ENCODE measurements at regions not wholly inside any gene's neighbourhood (a gene's known extent, or its start where the extent isn't known, plus 50 kb on each side); places are given as distances from the start of the nearest gene placed in this dataset.

GRCh38 chr6:63440594-63440993 lies 120.8 kb upstream of the LGSN start:
- TF ChIP-seq ZFX (IDR thresholded peaks at IDR 0.05) (no peak), CTCF (conservative IDR thresholded peaks at IDR 0.05) (no peak)
- H3K27ac ChIP-seq, result no peak overlapping the region

GRCh38 chr6:63441266-63441956 lies 121.6 kb upstream of the LGSN start:
- no peak overlapping the region for H3K27ac ChIP-seq
- TF ChIP-seq CTCF (conservative IDR thresholded peaks at IDR 0.05), result no peak
- TF ChIP-seq ZFX (IDR thresholded peaks at IDR 0.05), result no peak

DNA sequence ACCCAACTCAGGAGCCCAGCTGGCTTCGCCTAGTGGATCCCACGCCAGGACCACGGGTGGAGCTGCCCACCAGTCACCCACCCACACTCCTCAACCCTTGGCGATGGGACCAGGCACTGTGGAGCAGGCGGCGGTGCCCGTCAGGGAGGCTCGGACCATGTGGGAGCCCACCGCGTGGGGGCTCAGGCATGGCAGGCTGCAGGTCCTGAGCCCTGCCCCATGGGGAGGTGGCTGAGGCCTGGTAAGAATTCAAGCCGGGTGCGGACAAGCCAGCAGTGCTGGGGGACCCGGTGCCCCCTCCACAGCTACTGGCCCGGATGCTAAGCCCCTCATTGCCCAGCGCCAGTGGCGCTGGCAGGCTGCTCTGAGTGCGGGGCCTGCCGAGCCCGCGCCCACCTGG lies 123.1 kb upstream of the LGSN start:
- no peak overlapping the region for H3K27ac ChIP-seq
- TF ChIP-seq CTCF (conservative IDR thresholded peaks at IDR 0.05) (no peak), ZFX (IDR thresholded peaks at IDR 0.05) (no peak)

DNA sequence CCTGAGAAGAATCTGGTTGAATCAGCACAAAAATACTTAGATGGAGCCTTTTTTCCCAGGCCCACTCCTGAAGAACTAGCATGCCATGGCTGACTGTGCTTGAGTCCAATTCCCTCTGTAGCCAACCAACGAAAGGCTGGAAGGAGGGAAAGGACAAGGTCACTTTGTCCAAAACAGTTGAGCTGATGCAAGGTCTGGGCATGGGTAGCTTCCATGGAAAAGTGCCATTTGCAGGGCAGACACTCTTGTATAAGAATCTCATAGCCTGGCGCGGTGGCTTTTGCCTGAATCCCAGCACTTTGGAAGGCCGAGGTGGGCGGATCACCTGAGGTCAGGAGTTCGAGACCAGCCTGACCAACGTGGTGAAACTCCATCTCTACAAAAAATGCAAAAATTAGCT lies 125.0 kb upstream of the LGSN start:
- H3K27ac ChIP-seq, result no peak overlapping the region
- no peak for TF ChIP-seq ZFX (IDR thresholded peaks at IDR 0.05)
- no peak for TF ChIP-seq CTCF (conservative IDR thresholded peaks at IDR 0.05)

DNA sequence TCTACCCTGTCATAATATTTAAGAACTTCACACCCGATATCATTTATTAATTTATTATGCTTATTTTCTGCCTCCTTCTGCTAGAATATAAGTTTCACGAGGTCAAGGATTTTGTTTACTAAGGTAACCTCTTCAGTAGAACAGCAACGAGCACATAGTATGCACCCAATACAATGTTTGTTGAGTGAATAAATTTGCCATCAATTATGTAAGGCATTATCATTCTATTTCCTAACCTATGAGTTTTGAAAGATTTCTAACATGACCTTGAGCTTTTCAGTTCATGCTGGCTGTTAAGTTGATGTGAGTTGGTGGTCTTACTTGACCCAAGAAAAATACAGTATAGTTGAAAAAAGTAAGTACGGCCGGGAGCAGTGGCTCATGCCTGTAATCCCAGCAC lies 125.9 kb upstream of the LOC128125822 start:
- no peak for TF ChIP-seq ZFX (IDR thresholded peaks at IDR 0.05)
- TF ChIP-seq CTCF (conservative IDR thresholded peaks at IDR 0.05), result no peak

GRCh38 chr6:63447134-63447533 lies 125.1 kb upstream of the LOC128125822 start:
- H3K27ac ChIP-seq, result no peak overlapping the region
- no peak for TF ChIP-seq CTCF (conservative IDR thresholded peaks at IDR 0.05)
- no peak for TF ChIP-seq ZFX (IDR thresholded peaks at IDR 0.05)

More for the DNA sequence above, 125.9 kb upstream of the LOC128125822 start:
- H3K27ac ChIP-seq, result no peak overlapping the region

DNA sequence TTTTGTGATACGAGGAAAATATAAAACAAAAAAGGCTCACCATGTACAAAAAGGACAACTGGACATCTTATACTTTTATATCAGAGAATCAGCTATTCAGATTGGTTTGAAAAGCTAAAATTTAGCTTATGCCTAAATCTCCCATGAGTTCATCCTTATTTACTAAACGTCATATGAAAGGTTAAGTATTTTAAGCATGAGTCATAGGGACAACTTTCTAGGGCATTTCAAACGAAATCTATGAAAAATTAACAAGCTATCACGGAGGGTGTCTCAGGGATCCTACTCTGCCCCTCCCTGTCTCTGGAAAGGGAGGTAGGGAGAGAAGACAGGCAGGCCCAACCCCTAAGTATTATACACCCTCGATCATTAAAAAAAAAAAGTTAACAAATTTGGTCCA lies 124.1 kb upstream of the LOC128125822 start:
- no peak overlapping the region for H3K27ac ChIP-seq
- no peak for TF ChIP-seq ZFX (IDR thresholded peaks at IDR 0.05)
- no peak for TF ChIP-seq CTCF (conservative IDR thresholded peaks at IDR 0.05)
